Cortex of kidney (tissue), 1 donor: ENCODE measurements at regions not wholly inside any gene's neighbourhood (a gene's known extent, or its start where the extent isn't known, plus 50 kb on each side); places are given as distances from the start of the nearest gene placed in this dataset.

Experiments used
- DNase-seq: peaks from one replicate; lab custom pipeline; 2025; lab: John Stamatoyannopoulos, UW

DNA sequence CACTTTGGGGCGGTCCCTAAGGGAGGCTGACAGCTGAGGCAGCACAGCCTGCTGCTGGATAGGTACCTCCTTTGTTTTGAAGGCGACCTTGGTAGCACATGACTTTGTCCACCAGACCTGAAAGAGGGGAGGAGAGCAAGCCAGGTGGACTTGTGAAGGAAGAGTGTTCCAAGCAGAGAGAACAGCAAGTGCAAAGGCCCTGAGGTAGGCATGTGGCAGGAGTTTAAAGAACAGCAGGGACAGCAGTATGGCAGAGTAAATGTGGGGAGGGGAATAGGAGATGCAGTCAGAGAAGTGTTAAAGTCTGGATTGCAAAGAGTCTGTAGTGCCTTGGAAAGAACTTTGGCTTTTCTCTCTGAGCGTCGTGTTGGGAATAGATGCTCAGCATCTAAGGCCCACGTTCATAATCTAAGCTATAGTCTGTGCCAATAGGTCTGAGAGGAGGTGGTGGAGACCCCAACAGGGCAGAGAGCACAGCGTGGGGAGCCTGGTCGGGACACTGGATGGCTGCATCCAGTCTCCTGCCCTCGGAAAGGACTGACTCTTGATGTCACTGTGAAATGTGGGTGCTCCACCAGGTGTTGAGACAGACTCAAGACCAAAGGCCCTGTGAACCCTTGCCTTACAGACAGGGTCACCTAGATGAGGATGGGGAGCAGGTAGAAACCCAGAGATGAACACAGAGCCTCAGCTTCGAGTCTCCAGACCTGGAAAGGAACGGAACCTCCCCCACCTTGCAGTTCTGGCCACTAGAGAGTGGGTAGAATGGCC, 242.1 kb upstream of the PWP1 start:
- DNase-seq: no peak

DNA sequence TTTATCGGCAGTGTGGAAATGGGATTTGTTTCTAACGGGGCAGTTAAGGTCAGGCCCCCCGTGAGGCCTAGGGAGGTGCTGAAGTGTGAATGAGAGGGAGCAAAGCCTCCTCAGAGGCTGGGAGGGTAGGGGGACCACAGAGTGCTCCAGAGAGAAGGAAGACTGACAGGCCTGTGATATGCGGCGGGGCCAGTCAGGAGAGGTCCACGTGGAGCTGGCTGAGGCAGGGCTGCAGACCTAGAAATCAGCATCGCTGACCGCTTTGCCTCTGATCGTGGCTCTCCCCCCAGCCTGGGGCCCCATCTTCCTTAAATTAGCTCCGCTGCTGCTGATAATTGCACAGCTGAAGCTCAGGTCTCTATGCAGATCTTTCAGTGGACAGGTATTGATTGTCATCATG, 240.8 kb upstream of the PWP1 start:
- no peak for DNase-seq

DNA sequence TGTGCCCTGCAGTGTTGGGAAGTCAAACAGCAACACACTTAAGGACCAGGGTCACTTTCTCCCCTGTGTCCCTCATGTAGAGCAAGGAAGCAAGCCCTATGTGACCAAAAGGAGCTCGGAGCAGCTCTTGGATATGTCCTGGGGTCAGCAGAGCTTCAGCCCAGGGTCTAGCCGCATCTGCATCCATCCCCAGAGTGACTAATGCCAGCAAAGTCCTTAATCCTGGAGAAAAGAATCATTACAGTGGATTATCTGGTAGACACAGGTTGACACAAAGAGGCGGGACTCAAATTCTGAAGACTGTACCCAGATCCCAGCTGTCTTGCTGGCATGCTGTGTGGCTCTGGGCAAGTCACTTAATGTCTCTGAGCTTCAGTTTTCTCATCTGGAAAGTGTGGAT, 239.1 kb upstream of the PWP1 start:
- no peak for DNase-seq

DNA sequence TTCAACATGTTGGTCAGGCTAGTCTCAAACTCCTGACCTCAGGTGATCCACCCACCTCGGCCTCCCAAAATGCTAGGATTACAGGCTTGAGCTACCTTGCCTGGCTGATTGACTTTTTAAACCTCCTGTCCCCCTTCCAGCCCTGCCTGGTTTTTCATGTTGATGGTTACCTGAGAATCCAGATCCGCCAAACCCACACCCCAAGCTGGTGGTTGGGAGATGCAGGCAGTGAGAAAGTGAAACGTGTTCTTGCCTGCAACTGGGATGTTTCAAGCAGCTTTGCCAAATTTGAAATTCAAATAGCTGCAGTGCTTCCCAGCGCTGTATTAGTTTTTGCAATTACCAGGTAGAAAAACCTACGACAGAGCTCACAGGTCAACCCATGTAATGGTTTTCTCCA, 238.3 kb upstream of the PWP1 start:
- no peak for DNase-seq

DNA sequence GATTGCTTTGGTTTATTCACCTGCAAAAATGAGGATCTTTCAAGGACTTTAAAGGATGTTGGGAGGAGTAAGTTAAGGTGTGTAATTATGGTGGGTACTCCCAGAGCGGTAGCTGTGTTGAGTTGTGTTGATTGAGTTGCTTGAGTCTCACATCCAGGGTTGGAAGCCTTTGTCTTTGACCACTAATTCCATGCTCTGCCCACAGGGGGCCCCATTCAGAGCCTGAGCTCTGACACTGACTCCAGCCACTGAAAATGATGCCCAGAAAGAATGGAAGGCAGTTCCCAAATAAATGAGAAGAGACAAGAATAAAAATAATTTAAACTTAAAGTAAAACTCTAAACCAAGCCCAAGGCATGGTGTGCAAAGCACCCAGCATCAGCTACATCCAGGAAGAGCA, 237.4 kb upstream of the PWP1 start:
- no peak for DNase-seq

DNA sequence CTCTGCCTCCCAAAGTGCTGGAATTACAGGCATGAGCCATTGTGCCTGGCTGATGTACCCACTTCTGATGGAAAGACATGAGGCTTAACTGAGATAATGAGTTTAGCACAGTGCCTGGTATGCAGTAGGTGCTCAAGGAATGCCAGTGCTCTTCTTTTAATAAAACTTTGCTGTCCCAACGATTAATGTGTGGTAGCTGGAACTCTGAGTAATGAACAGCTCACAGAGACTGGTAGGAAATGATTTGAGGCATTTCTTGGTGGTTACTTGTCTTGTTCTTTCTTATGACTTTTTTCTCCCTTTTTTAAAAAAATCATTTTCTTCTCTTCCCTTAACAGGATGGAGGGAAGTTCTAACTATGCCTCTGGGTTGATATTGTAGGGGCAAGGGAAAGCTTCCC, 235.7 kb upstream of the PWP1 start:
- no peak for DNase-seq

DNA sequence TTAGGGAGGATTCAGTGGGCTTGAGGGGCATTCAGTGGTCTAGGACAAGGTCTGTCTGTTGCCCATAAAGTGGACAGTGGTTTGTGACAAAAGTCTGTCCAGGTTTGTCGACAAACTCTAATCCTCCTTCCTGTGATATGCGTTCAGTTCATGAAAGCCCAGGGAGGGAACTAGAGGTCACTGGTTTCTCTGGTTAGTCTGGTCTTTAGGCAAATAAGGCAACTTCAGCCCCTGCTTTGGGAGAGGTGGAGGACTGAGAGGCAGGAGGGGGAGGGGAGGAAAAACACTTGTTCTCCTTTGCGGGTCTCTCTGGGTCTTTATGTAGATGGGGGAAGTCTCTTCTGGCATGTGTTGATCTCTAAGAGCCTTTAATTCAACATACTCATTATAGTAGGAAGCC, 235.1 kb upstream of the PWP1 start:
- no peak for DNase-seq

DNA sequence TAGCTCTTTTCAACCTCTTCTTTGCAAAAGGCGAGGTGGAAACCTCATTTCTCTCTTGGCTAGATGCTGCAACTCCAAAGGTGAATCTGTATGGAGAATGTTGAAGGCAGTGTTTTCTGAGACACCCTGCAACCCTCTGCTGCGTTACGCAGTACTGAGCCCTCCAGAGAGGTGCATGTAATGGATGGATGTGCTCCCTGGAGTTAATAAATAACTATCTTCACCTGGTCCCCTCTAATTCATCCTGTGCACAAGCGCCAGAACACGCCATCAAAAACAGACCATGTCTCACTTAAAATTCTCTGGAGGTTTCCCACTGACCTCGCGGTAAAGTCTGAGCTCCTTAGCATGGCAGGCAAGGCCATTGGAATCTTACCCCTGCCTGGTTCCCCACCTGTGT, 234.4 kb upstream of the PWP1 start:
- no peak for DNase-seq

DNA sequence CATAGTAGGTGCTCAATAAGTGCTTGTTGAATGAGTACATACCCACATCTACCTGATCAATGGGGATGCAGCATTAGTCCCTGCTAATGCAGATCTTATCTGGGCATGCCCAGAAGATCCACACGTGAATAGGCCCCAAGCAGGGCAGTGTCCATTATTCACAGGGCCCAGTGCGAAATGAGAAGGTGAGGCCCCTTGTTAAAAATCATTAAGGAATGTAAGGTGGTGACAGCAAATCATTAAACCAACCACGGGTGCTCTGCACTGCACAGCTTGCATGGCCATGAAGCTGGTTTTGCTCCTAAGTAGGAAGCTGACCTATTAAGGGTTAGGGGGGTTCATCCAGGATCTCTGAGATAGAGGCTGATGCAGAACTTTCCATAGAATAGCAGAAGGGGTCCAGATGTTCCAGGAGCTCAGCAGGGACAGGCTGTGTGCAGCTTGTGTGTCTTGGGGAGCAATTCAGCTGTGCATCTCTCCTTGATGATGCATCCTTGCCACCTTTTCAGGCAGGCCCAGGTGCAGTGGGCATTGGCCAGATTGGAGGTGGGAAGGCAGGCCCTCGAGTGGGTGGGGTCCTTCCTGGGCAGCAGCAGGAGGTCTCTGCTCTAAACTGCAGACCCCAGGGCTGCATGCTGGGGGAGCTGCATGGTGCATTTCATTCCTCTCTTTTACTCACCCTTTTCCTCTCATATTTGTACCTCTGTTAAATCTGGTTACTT, 231.3 kb upstream of the PWP1 start:
- no peak for DNase-seq

DNA sequence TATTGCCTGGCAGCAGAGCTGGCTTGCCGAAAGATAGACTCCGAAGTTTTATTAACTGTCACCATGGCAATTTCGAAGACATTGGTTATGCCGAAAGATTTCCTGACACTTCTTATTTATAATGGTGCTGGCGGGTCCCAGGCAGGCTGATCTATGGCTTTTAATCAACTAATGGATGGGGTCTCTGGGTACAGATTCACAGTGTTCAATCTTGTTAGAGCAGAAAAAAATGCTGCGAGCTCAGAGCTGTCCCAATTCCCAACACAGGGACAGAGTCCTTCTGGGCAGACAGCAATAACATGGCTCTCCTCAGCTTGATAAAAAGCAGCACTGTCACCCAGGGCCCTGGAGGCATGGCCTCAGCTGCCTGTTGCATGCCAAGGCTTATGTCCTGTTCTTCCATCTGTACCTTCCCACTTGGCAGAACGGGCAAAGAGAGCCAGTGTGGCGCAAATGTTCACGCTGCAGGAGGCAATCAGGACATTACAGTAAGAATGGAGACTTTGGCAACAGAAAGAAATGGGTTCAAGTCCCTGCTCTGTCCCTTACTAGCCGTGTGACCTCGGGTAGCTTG, 228.2 kb upstream of the PWP1 start:
- DNase-seq: no peak

DNA sequence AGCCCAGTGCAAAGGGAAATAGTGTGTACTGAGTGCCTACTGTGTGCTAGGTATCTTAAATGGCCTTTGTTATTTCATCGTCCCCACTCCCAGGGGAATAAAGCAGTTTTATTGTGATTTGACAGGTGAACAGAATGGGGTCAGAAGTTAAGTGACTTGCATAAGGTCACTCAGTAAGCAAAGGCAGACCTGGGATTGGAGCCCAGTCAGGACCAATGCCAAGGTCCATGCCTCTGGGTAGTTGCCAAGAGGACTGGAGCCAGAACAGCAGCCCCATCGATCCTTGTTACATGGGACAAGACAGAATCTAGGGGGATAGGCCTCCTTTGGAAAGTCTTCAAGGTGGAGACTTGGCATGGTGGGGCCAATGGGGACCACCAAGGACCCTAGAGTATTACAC, 227.4 kb upstream of the PWP1 start:
- no peak for DNase-seq

DNA sequence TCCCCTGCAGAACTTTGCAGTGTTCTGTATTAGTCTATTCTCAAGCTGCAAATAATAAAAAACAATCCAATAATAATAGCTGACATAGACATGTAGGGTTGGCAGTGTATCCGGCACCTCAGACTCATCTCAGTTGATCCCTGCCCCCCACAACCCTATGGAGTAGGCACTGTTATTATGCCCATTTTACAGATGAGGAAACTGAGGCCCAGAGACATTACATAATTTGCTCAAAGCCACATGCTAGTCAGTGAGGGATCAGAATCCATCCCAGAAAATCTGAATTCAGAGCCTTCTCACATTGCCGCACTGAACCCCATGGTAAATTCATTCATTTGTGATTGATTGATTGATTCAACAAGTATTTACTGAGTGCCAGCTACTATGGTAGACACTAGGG, 226.6 kb upstream of the PWP1 start:
- DNase-seq: no peak

DNA sequence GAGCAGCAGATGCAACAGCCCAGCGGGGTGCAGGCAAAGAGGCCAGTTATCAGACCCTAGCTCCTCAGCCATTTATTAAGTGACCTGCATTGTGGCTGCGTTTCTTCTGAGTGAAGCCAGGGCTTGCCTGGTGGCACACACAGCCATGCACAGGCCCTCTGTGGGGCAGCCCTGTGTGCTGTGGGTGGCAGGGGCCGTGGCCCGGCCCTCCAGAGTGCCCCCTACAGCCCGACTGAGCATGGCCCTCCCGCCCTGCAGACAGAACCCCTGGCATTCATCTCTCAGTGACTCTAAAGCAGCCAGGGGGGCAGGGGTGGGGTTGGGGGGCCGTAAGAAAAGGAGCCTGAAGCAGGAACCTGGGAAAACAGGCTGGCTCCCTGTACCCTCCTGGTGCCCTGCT, 226.0 kb upstream of the PWP1 start:
- DNase-seq: no peak

DNA sequence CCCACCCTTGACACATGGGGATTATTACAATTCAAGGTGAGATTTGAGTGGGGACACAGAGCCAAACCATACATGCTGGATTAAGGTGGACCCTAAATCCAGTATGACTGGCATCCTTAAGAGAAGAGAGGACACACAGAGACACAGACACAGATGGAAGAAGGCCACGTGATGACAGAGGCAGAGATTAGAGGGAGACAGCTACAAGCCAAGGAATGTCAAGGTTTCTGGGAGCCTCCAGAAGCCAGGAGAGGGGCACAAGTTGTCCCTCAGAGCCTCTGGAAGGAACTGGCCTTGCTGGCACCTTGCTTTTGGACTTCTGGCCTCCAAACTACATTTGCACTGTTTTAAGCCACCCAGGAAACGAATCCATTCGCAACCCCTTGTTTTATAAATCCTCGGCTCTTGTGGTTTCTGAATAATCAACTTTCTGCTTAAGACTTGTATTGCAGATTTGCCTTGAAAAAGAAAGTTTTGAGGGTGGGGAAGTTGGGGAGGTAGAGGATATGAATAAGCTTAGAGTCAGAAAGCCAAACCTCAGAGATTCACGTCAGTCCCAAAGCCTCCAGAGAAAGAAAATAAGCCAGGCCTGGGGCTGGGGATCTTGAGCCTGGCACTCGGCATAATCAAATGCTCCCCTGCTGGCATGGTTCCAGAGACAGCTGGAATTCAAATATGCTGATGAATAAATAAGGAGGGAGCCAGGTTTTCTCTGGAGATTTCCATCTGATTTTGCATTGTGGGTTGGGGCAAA, 224.2 kb upstream of the PWP1 start:
- no peak for DNase-seq

DNA sequence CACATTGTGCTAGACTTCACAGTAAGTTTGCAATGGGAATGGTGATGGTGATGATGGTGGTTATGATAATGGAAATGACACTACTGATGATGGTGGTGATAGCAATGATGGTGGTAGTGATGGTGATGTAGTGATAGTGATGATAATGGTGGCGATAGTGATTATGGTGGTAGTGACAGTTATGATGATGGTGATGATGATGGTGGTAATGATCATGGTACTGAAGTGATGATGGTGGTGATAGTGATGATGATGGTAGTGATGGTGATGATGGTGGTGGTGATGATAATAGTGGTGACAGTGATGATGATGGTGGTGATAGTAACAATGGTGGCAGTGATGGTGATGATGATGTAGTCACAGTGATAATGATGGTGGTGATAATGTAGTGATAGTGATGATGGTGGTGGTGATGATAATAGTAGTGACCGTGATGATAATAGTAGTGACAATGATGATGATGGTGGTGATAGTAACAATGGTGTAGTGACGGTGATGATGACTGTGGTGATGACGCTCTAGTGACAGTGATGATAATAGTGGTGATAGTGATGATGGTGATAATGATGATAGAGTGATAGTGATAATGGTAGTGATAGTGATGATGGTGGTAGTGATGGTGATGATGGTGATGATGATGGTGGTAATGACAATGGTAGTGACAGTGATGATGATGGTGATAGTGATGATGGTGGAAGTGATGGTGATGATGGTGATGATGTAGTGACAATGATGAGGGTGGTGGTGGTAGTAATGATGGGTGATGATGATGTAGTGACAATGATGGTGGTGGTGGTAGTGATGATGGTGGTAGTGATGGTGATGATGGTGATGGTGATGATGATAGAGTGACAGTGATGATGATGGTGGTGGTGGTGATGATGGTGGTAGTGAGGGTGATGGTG, 222.9 kb upstream of the PWP1 start:
- no peak for DNase-seq

DNA sequence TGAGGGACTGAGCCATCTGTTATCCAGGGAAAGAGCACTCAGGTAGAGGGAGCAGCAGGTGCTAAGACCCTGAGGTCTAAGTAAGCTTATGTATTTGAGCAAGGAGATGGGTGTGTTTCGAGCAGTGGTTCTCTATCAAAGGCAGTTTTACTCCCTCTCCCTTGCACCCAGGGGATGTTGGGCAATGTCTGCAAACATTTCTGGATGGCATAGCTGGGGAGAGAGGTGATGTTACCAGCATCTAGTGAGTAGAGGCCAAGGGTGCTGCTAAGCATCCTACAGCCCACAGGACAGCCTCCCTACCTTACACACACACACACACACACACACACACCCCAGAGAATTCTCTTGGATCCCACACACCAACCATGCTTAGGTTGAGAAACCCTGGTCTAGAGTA, 221.0 kb upstream of the PWP1 start:
- DNase-seq: no peak

DNA sequence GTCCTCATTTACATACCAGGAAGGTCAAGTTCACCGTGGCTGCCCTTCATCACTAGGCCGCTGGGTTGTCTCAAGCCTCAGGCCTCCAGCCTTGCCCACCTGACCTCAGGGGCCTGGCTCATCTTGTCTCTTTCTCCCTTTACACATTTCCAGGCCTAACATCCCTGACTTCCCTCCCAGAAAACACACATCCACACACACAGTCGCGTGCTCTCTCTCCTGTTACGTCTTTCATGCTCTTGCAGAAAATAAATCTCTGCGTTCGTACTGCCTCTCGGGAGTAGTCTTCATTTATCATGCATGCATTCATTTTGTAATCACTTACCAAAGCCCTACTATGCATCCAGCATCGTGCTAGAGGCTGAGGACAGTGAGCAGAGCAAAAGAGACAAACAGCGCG, 220.0 kb upstream of the PWP1 start:
- no peak for DNase-seq

DNA sequence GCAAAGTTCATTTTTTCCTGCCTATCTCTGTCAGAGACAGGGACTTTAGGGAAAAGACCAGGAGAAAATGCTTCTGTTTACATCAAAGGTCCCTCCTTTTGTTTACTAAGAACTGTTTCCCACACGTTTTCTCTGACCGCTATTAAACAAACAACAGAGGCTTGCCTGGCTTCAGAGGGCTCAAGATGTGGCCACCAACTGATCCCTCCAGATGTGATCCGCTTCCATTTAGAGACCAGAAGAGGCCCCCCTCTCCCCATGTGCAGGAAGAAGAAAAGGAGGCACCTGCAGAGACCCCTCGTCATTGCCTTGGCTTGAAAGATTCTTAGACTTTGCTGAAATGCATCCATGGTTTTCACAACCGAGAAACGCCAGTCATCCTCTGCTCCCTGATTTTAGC, 217.9 kb upstream of the PWP1 start:
- no peak for DNase-seq

DNA sequence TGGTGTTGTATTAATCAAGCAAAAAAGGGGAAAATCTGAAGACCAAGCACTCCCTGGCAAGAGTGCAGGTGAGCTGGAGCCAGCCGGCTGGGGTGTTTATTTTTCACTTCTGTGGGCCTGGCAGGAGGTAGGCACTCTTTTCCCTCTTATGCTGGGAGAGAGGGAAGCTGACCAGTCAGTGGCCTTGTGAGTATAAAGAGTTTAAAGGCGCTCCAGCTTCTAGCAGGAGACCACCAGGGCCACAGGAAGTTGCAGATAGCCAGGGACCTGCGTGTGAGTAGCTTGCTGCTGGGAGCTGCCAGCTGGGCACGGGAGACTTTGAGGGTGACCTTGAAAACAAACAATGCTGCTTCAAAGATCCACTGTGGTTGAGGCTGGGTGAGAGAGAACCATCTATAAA, 217.4 kb upstream of the PWP1 start:
- DNase-seq: no peak

DNA sequence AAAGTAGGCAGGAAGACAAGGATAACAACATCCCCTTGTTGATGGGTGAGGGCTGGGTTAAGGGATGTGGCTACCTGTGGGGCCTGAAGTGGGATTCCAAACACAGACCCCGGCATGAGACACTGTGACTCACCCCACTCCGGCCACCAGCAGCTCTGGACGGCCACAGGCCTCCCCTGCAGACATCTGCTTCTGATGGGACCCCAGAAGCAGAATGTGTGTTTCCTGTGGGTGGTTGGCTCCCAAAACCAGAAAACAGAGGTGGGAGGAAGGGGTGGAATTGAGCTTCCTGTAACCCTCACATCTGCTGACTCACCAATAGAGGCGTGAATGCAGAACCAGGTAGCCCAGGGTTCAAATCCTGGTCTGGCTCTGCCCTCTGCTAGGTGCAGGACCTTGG, 216.6 kb upstream of the PWP1 start:
- no peak for DNase-seq

DNA sequence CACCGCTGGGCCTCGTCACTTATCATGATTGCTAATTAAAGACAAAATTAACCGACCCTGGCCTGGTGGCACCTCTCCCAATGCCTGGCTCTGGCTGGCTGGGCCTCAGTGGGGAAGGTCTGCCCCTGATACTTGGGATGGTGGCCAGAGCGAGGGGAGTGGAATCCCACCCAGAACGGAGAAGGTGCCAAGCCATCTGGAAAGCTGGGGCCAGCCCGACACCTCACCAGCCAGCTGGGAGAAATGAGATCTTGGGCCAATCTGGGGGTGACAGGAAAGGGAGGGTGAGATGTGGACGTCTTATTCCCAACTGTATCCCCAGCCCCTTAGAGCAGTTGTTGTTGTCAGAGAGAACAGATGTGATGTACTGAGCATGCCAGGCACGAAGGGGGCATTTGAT, 215.0 kb upstream of the PWP1 start:
- no peak for DNase-seq

DNA sequence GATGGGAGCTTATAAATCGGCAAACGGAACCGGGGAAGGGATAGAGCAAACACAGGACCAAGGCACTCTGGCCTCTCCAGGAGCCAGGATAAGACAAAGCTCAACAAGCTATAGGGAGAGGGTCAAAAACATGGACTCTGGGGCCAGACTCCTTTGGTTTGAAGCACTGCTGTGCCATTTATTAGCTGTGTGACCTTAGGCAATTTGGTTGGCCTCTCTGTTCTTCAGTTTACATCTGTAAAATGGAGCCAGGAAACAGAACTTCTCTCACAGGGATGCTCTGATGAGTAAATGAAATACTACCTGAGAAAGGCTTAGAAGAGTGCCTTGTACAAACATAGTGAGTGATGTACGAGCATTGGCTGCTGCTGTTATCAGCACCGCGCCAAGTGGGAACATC, 213.3 kb upstream of the PWP1 start:
- DNase-seq: no peak
